C4-2B (cell line): ENCODE measurements at regions not wholly inside any gene's neighbourhood (a gene's known extent, or its start where the extent isn't known, plus 50 kb on each side); places are given as distances from the start of the nearest gene placed in this dataset.

Experiments used
- ZFX ChIP-seq: fragments of 450-650 bp; IDR thresholded peaks from 2 replicates; pipeline ENCODE4 v1.6.1; 2017
- TF ChIP-seq, protein P1 (sequence below): fragments of 450-650 bp; conservative IDR thresholded peaks from 2 replicates; pipeline ENCODE4 v1.5.1; 2017; ENCODE audit warnings: mild to moderate bottlenecking

GRCh38 chr11:27218421-27219038 is 144.5 kb downstream of the CCDC34 start:
- TF ChIP-seq, protein P1, sequence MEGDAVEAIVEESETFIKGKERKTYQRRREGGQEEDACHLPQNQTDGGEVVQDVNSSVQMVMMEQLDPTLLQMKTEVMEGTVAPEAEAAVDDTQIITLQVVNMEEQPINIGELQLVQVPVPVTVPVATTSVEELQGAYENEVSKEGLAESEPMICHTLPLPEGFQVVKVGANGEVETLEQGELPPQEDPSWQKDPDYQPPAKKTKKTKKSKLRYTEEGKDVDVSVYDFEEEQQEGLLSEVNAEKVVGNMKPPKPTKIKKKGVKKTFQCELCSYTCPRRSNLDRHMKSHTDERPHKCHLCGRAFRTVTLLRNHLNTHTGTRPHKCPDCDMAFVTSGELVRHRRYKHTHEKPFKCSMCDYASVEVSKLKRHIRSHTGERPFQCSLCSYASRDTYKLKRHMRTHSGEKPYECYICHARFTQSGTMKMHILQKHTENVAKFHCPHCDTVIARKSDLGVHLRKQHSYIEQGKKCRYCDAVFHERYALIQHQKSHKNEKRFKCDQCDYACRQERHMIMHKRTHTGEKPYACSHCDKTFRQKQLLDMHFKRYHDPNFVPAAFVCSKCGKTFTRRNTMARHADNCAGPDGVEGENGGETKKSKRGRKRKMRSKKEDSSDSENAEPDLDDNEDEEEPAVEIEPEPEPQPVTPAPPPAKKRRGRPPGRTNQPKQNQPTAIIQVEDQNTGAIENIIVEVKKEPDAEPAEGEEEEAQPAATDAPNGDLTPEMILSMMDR = no peak
- no peak for TF ChIP-seq ZFX
